NAMALWA (cell line): ENCODE measurements at regions not wholly inside any gene's neighbourhood (a gene's known extent, or its start where the extent isn't known, plus 50 kb on each side); places are given as distances from the start of the nearest gene placed in this dataset.
"Not testable (repeated sequence)": the region's sequence is repeated elsewhere in the genome, so short reads cannot be mapped to it uniquely, and the experiment has no call there.

ENCODE experiments used
- DNase-seq: peaks from one replicate; pipeline ENCODE4 v3.0.0-alpha.2; 2015; ENCODE audit warnings: low spot score

DNA sequence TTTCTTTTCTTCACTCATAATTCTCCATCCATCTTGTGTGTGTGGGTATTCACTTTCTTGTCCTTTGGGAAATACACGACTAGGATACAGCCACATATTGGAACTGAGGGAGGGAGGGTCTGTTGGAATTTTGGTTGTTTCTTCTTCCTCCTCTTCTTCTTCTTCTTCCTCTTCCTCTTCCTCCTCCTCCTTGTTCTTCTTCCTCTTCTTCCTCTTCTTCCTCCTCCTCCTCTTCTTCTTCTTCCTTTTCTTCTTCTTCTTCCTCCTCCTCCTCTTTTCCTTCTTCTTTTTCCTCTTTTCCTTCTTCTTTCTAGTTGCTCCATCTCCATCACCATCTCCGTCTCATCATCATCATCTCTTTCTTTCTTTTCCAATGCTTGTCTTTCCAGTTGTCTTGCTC is 1307.3 kb upstream of the ZEB2 start:
- no peak for DNase-seq

GRCh38 chr2:145824384-145824783 is 1304.5 kb upstream of the ZEB2 start:
- no peak for DNase-seq

- no peak for DNase-seq
Observed at GRCh38 chr2:145822892-145823534, 1303.1 kb upstream of the ZEB2 start.

GRCh38 chr2:145820651-145821050 is 1300.7 kb upstream of the ZEB2 start:
- no peak for DNase-seq

DNA sequence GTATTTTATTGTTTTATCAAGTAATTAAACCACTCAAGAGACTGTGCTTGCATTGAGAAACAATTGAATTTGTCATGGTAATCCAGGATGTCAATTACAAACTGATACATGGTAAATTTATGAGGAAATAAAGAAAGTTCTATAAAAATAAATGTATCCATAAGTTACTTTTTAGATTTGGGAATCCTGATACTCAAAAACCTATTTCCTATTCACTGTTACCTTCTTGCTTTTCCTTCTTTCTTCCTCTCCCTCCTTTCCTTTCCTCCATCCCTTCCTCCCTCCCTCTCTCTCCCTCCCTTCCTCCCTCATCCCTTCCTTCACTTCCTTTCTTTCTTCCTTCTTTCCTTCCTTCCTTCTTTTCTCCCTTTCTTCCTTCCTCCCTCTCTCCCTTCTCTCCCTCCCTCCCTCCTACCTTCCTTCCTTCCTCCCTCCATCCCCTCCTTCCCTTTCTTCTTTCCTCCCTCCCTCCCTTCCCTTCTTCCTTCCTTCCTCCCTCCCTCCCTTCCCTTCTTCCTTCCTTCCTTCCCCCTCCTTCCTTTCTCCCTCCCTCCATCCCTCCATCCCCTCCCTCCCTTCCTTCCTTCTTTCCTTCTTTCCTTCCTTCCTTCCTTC is 1299.1 kb upstream of the ZEB2 start:
- DNase-seq: no peak

GRCh38 chr2:145815933-145816332 is 1296.0 kb upstream of the ZEB2 start:
- no peak for DNase-seq

DNA sequence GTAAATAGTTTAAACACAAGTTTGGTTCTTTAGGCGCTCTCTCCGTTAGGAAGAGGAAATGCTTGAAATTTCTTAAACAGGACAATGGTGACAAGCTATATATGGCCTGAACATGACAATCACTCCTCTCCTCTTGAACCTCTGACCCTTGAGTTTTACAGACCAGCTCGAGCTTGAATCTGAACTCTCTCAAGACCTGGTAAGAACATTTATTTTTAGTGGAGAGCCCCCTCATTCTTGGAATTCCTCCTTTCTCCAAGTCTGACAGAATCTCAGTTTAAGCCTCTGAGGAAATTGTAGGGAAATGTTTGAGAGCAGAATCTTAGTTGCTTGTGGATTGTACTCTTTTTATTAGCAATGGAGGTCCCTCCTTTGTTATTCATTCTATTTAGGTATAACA is 1293.6 kb upstream of the ZEB2 start:
- no peak for DNase-seq

DNA sequence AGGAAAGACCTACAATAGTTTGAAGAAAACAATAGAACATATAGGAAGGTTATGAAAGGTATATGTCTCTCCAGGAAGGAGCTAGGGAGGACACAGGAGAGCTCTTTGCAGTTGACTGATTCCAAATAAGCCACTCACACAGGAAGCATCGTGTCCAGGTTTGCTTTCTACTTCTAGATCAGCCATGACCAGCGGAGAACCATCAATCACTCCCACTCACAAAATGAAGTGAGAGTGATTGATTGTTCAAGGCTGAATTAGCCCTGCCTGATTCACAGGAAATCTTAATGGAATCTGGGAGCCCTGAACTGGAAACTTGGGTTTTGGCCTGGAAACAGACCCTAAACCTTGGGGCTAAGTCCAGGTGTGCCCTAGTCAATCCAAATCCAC is 1292.2 kb upstream of the ZEB2 start:
- no peak for DNase-seq

DNA sequence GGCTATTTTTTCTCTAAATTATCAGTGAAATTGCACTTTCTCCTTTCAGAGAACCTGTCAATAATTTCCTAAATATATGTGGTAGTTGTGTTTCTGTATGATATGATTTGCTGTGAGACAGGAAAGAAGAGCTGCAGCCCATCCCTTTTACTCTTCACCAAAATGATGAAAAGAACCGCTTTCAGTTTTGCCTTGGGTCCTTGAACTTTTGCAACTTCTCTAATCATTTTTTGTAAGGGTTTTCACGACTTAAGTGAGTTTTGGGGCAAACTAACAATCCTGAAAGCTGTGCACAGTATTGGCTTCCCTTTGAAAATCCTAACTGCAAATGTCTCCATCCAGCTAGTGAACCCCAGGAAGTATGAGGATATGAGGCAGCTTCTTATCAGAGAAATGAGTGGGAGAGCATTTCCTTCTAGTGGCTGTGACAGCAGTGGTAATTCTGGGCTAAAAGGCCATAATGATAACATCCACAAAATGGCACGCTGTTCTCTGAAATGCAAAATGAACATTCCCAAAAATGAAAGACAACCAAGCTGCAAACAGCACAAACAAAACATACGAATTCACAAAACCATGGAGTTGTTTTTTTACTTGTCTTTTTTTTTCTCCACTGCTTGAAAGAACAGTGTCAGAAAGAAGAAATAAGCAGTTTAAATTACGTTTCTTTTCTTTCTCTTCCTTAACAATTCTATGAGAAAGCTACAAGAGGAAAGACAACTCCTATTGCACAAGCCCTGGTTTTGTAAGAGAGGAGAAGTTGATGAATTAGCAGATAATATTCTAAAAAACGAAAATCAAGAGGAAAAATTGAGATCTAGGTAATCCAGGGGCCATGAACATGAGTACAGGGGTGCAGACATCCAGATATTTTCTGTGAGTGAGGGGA is 1291.6 kb upstream of the ZEB2 start:
- no peak for DNase-seq

DNA sequence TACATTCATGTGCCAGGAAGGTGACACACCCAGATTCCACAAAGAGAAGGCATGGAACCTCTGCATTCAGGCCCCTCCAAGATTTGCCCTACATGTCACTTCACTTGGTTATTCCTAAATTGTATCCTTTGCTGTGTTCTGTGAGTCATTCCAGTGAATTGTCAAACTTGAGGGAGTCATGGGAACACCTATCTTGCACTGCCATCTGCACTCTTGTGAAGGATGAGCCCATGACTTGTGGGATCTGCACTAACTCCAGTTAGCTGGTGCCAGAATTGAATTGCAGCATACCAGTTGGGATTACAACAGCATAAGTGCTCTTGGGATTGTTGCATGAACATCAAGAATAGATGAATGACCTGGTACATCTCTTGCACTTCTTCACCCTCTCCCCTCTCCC is 1288.0 kb upstream of the ZEB2 start:
- no peak for DNase-seq

DNA sequence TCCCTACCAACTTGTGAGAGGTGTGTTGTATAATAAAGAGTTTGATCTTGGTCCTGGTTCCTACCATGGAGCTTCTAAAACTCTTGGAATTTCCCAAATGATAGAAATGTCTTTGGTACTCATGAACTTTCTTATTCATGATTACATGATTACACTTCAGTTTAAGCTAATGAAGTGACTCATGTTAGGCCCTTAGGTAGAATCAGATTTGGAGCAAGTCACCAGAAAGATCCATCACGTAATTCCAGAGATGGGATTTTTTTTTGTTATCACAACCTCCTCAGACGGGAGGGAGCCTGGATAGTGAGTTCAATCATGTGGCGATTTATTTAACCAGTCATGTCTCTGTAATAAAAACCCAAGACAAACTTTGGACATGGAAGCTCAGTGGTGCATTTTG is 1287.6 kb upstream of the ZEB2 start:
- DNase-seq: no peak

DNA sequence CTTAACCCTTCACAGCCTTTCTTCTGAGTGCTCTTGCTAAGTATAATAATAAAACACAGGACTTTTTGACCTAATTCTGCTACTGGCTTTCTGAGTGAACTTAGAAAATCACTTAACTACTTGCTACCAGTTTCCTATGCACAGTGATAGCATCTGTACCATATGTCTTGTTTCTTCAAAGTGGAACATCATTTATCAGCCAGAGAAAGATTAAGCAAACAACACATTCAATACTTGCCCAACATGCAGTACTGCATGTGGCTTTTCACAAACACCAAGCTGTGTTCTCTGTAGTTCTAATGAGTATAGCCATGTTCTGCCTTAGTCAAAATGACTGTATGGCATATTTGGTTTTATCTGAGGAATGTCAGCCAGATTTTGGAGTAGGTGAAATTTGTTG is 1286.6 kb upstream of the ZEB2 start:
- DNase-seq: no peak

- DNase-seq: no peak
Observed at GRCh38 chr2:145802133-145802532, 1282.2 kb upstream of the ZEB2 start.

- no peak for DNase-seq
Observed at GRCh38 chr2:145801210-145801609, 1281.3 kb upstream of the ZEB2 start.

- DNase-seq: no peak
Observed at GRCh38 chr2:145800151-145801091, 1280.5 kb upstream of the ZEB2 start.

GRCh38 chr2:145799595-145800108 is 1279.7 kb upstream of the ZEB2 start:
- no peak for DNase-seq

- no peak for DNase-seq
Observed at GRCh38 chr2:145798419-145798818, 1278.5 kb upstream of the ZEB2 start.

DNA sequence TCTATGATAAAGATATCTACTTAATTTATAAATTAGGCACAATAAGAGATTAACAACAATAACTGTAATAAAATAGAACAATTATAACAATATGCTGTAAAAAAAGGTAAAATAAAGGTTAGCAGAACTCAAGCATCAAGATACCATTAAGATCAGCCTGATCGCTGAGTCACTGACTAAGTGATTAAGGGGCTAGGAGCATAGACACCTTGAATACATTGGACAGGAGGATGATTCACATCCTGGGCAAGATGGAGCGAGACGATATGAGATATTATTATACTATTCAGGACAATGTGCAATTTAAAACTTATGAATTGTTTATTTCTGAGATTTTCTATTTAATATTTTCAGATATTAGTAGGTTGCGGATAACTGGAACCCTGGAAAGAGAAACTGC is 1277.8 kb upstream of the ZEB2 start:
- no peak for DNase-seq

DNA sequence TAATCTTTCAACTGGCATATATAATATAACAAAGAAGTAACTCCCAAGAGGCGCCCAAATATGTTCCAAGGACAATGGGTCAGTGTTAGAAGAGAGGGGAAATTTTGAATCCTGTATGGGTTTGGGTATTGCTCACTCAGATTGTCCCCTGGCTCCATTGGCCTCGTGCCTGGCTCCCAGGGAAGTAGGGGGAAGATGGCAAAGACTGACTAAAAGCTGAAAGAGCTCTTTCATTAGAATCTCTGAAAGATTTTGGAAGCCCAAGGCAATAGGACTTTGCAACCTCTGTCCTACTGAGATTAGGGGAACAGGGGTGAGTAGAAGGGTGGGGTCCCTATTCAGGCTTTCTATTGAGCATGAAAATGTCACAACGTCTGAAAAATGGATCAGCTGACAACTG is 1272.8 kb upstream of the ZEB2 start:
- no peak for DNase-seq

DNA sequence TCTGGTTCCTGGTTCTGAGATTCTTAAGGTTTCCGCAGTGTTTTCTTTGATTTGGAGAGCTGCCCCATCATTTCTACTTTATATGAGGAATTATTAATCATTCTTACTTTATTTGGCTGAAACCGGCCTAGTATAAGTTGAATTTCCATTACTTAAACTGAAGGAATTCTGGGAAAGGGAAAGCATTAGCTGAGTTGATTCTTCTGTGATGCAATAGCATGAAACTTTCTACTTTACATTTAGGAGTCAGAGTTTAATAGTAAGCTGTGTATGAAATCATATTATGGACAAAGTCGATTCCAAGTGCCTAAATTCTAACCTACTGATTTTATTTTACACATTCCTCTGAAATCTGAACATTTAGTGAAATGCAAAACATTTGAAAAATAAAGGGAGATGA is 1269.7 kb upstream of the ZEB2 start:
- no peak for DNase-seq

DNA sequence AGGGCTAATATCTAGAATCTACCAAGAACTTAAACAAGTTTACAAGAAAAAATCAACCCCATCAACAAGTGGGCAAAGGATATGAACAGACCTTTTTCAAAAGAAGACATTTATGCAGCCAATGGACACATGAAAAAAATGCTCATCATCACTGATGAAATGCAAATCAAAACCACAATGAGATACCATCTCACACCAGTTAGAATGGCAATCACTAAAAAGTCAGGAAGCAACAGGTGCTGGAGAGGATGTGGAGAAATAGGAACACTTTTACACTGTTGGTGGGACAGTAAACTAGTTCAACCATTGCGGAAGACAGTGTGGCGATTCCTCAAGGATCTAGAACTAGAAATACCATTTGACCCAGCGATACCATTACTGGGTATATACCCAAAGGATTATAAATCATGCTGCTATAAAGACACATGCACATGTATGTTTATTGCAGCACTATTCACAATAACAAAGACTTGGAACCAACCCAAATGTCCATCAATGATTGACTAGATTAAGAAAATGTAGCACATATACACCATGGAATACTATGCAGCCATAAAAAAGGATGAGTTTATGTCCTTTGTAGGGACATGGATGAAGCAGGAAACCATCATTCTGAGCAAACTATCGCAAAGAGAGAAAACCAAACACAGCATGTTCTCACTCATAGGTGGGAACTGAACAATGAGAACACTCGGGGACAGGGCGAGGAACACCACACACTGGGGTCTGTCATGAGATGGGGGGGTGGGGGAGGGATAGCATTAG is 1267.9 kb upstream of the ZEB2 start:
- DNase-seq: not testable (repeated sequence)
